ENCODE measurements at regions not wholly inside any gene's neighbourhood (a gene's known extent, or its start where the extent isn't known, plus 50 kb on each side); places are given as distances from the start of the nearest gene placed in this dataset.
"Not testable (repeated sequence)": the region's sequence is repeated elsewhere in the genome, so short reads cannot be mapped to it uniquely, and the experiment has no call there.

DNA sequence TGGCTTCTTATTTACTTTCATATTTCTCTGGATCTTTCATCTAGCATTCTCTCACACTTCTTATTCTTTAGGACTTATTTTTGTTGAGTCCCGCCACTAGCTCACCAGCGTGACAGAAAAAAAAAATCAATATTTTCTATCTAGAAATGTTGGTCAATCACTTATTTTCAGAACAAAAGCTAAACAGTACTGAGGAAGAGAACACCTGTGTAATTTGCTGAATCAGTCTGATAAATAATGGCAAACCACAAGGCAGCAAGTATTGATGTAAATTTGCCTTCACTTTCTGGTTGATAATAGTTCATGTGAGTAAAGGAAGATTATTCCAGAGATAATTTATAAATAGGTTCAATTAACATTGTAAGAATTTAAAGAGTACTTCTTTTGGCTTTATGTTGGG, 179.2 kb downstream of the BCHE start:
- Histone ChIP-seq H3K27ac (ENCODE audit: low read depth in 1 of 2, low read length in 1 of 2) (no peak overlapping the region), H3K4me3 (ENCODE audit: low read length in 2 of 2) (no peak overlapping the region), H3K36me3 (ENCODE audit: control insufficient read depth in 2 of 2, insufficient read depth in 2 of 2, low read length in 1 of 2) (no peaks in the 10 kb centered on the region), H3K9me3 (ENCODE audit: control insufficient read depth in 2 of 2, insufficient read depth in 1 of 2, low read length in 1 of 2) (peaks cover 1 to 14% of the 10 kb centered on the region in 2 donors), H3K27me3 (ENCODE audit: control insufficient read depth in 2 of 2, insufficient read depth in 1 of 2, low read length in 1 of 2) (no peaks in the 10 kb centered on the region), H3K4me1 (ENCODE audit: control insufficient read depth in 2 of 2, insufficient read depth in 2 of 2, low read length in 2 of 2) (no peaks in the 10 kb centered on the region)
- no peak for DNase-seq (ENCODE audit: low read depth in 6 of 9, low spot score in 9 of 9)
- 94% methylated on average over 2 of the region's 2 CpGs for WGBS

GRCh38 chr3:165653130-165653778, 184.0 kb downstream of the BCHE start:
- Histone ChIP-seq H3K27ac (ENCODE audit: low read depth in 1 of 2, low read length in 1 of 2) (no peak overlapping the region), H3K4me3 (ENCODE audit: low read length in 2 of 2) (no peak overlapping the region), H3K9me3 (ENCODE audit: control insufficient read depth in 2 of 2, insufficient read depth in 1 of 2, low read length in 1 of 2) (peaks cover 1 to 9% of the 10 kb centered on the region in 2 donors), H3K27me3 (ENCODE audit: control insufficient read depth in 2 of 2, insufficient read depth in 1 of 2, low read length in 1 of 2) (no peaks in the 10 kb centered on the region), H3K36me3 (ENCODE audit: control insufficient read depth in 2 of 2, insufficient read depth in 2 of 2, low read length in 1 of 2) (no peaks in the 10 kb centered on the region), H3K4me1 (ENCODE audit: control insufficient read depth in 2 of 2, insufficient read depth in 2 of 2, low read length in 2 of 2) (no peaks in the 10 kb centered on the region)
- DNase-seq (ENCODE audit: low read depth in 6 of 9, low spot score in 9 of 9) = no peak
- WGBS = 59% methylated on average over 1 of the region's 1 CpG

GRCh38 chr3:165649282-165649681, 187.9 kb downstream of the BCHE start:
- not testable (repeated sequence) for H3K9me3 ChIP-seq (ENCODE audit: control insufficient read depth in 2 of 2, insufficient read depth in 1 of 2, low read length in 1 of 2); H3K27me3 ChIP-seq (ENCODE audit: control insufficient read depth in 2 of 2, insufficient read depth in 1 of 2, low read length in 1 of 2); H3K4me3 ChIP-seq (ENCODE audit: low read length in 2 of 2); DNase-seq (ENCODE audit: low read depth in 6 of 9, low spot score in 9 of 9); H3K36me3 ChIP-seq (ENCODE audit: control insufficient read depth in 2 of 2, insufficient read depth in 2 of 2, low read length in 1 of 2); H3K27ac ChIP-seq (ENCODE audit: low read depth in 1 of 2, low read length in 1 of 2); H3K4me1 ChIP-seq (ENCODE audit: control insufficient read depth in 2 of 2, insufficient read depth in 2 of 2, low read length in 2 of 2)
- 95% methylated on average over 30 of the region's 30 CpGs for WGBS

DNA sequence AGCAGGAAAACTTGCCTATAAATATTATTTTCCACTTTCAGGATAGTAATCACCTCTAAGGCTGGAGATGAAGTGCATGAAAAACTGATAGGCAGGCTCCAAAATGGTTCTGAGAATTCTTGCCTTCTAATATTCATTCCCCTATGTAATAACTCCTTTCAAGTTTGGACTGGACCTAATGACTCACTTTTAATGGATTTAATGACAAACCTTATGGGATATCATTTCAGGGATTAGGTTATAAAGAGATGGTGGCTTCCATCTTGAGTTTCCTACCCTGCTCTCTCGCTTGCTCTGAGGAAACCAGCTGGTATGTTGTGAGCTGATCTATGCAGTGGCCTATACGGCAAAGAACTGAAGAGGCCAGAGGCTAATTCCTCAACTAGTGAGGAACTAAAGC, 192.0 kb downstream of the BCHE start:
- H3K27me3 ChIP-seq (ENCODE audit: control insufficient read depth in 2 of 2, insufficient read depth in 1 of 2, low read length in 1 of 2) = no peaks in the 10 kb centered on the region
- H3K9me3 ChIP-seq (ENCODE audit: control insufficient read depth in 2 of 2, insufficient read depth in 1 of 2, low read length in 1 of 2) = no peaks in the 10 kb centered on the region
- H3K4me1 ChIP-seq (ENCODE audit: control insufficient read depth in 2 of 2, insufficient read depth in 2 of 2, low read length in 2 of 2) = no peaks in the 10 kb centered on the region
- H3K36me3 ChIP-seq (ENCODE audit: control insufficient read depth in 2 of 2, insufficient read depth in 2 of 2, low read length in 1 of 2) = no peaks in the 10 kb centered on the region
- no peak for DNase-seq (ENCODE audit: low read depth in 6 of 9, low spot score in 9 of 9)
- H3K4me3 ChIP-seq (ENCODE audit: low read length in 2 of 2) = no peak overlapping the region
- WGBS = 92% methylated on average over 2 of the region's 2 CpGs
- no peak overlapping the region for H3K27ac ChIP-seq (ENCODE audit: low read depth in 1 of 2, low read length in 1 of 2)

DNA sequence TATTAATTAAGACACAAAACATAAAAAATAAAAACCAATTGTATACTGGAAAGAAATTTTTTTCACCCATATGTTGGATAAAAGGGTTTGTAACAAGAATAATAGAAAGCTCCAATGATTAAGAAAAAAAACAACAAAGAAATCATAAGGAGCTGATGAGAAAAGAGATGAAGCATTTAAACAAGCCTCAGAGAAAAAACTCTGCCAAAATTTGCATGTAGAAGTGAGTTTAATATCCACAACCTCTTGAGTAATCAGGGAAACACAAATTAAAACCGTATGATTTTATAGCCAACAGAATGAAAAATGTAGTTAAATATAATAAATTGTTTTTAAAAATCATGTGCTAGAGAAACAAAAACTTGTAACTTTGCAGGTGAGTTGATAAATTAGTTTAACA, 192.9 kb downstream of the BCHE start:
- Histone ChIP-seq H3K4me1 (ENCODE audit: control insufficient read depth in 2 of 2, insufficient read depth in 2 of 2, low read length in 2 of 2) (no peaks in the 10 kb centered on the region), H3K27me3 (ENCODE audit: control insufficient read depth in 2 of 2, insufficient read depth in 1 of 2, low read length in 1 of 2) (no peaks in the 10 kb centered on the region), H3K4me3 (ENCODE audit: low read length in 2 of 2) (no peak overlapping the region), H3K9me3 (ENCODE audit: control insufficient read depth in 2 of 2, insufficient read depth in 1 of 2, low read length in 1 of 2) (no peaks in the 10 kb centered on the region), H3K36me3 (ENCODE audit: control insufficient read depth in 2 of 2, insufficient read depth in 2 of 2, low read length in 1 of 2) (no peaks in the 10 kb centered on the region), H3K27ac (ENCODE audit: low read depth in 1 of 2, low read length in 1 of 2) (no peak overlapping the region)
- DNase-seq (ENCODE audit: low read depth in 6 of 9, low spot score in 9 of 9) = no peak
- WGBS = 88% methylated on average over 1 of the region's 1 CpG

DNA sequence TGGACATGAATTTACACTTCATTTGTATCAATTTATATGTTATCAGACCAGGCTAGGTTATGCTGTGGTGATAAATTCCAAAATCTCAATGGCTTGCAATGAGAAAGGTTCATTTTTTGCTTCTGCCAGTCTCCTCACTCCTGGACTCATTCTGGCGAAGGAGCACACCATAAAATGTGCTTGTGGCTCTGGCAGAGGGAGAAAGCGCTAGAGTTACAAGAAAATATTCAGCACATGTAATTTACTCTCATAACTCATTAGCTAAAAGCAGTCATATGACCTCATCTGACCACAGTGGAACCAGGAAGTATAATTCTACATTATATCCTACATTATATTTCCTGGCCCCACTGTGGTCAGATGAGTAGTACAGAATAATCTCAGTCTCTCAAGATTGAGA, 193.8 kb downstream of the BCHE start:
- H3K9me3 ChIP-seq (ENCODE audit: control insufficient read depth in 2 of 2, insufficient read depth in 1 of 2, low read length in 1 of 2) = no peaks in the 10 kb centered on the region
- no peak for DNase-seq (ENCODE audit: low read depth in 6 of 9, low spot score in 9 of 9)
- no peaks in the 10 kb centered on the region for H3K27me3 ChIP-seq (ENCODE audit: control insufficient read depth in 2 of 2, insufficient read depth in 1 of 2, low read length in 1 of 2)
- 81% methylated on average over 2 of the region's 2 CpGs for WGBS
- H3K4me1 ChIP-seq (ENCODE audit: control insufficient read depth in 2 of 2, insufficient read depth in 2 of 2, low read length in 2 of 2) = no peaks in the 10 kb centered on the region
- H3K27ac ChIP-seq (ENCODE audit: low read depth in 1 of 2, low read length in 1 of 2) = peak overlapping the region in 1 of 2 donors; percentile 59
- H3K36me3 ChIP-seq (ENCODE audit: control insufficient read depth in 2 of 2, insufficient read depth in 2 of 2, low read length in 1 of 2) = no peaks in the 10 kb centered on the region
- H3K4me3 ChIP-seq (ENCODE audit: low read length in 2 of 2) = no peak overlapping the region

DNA sequence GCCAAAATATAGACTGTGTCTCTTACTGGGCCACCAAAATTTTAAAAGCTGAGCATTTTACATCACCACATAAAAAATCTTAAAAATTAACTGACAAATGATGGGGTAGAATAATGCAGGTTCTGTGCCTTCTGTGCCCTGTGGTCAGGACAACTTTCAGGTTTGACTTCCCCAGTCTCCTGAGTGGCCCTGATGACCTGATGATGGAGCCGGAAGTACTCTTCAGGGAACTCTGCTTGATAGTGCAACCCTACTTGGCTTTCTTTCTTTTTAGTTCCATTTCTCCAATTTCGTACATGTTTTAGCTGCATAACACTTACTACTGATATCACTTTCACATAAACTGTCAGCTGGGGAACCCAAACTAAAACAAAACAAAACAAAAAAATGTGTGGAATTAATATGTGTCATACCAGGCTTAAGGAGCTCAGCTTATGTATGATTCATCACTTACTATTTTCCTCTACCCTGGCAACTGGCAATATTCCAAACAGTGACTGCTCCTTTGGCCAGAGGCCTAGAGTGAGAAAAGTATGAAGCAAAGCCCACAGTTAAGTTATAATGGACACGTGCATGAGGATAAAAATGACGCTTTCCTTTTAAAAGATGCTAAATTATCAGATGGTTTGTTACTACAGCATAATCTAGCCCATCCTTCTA, 194.3 kb downstream of the BCHE start:
- H3K9me3 ChIP-seq (ENCODE audit: control insufficient read depth in 2 of 2, insufficient read depth in 1 of 2, low read length in 1 of 2) = no peaks in the 10 kb centered on the region
- H3K36me3 ChIP-seq (ENCODE audit: control insufficient read depth in 2 of 2, insufficient read depth in 2 of 2, low read length in 1 of 2) = no peaks in the 10 kb centered on the region
- no peaks in the 10 kb centered on the region for H3K4me1 ChIP-seq (ENCODE audit: control insufficient read depth in 2 of 2, insufficient read depth in 2 of 2, low read length in 2 of 2)
- DNase-seq (ENCODE audit: low read depth in 6 of 9, low spot score in 9 of 9) = peak in 3 of 9 donors; percentile 2 to 23 (median 6)
- 83% methylated on average over 4 of the region's 4 CpGs for WGBS
- H3K4me3 ChIP-seq (ENCODE audit: low read length in 2 of 2) = no peak overlapping the region
- no peaks in the 10 kb centered on the region for H3K27me3 ChIP-seq (ENCODE audit: control insufficient read depth in 2 of 2, insufficient read depth in 1 of 2, low read length in 1 of 2)
- peak overlapping the region in 1 of 2 donors; percentile 59 for H3K27ac ChIP-seq (ENCODE audit: low read depth in 1 of 2, low read length in 1 of 2)

- H3K4me3 ChIP-seq (ENCODE audit: low read length in 2 of 2) = no peak overlapping the region
- 69% methylated on average over 5 of the region's 5 CpGs for WGBS
- no peaks in the 10 kb centered on the region for H3K27me3 ChIP-seq (ENCODE audit: control insufficient read depth in 2 of 2, insufficient read depth in 1 of 2, low read length in 1 of 2)
- DNase-seq (ENCODE audit: low read depth in 6 of 9, low spot score in 9 of 9) = no peak
- no peaks in the 10 kb centered on the region for H3K4me1 ChIP-seq (ENCODE audit: control insufficient read depth in 2 of 2, insufficient read depth in 2 of 2, low read length in 2 of 2)
- no peaks in the 10 kb centered on the region for H3K36me3 ChIP-seq (ENCODE audit: control insufficient read depth in 2 of 2, insufficient read depth in 2 of 2, low read length in 1 of 2)
- no peak overlapping the region for H3K27ac ChIP-seq (ENCODE audit: low read depth in 1 of 2, low read length in 1 of 2)
- H3K9me3 ChIP-seq (ENCODE audit: control insufficient read depth in 2 of 2, insufficient read depth in 1 of 2, low read length in 1 of 2) = no peaks in the 10 kb centered on the region
Observed at GRCh38 chr3:165641569-165642310, 195.5 kb downstream of the BCHE start.

DNA sequence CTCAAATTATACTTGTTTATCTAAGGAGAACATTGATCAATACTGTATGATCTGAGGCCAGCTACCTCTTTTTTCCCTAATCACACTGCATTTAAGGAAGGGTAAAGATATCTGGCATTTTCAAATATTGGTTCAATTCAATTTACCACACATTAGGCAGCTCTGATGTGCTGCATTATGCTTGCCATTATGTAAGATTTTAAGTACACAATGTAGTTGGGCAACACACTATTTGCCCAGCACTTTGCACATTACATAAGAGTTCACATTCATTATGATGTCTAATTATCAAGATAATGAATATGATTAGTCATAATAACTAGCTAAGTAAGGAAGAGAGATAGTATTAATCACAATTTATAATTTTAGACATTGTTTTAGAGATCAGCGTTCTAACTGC, 196.3 kb downstream of the BCHE start:
- Histone ChIP-seq H3K9me3 (ENCODE audit: control insufficient read depth in 2 of 2, insufficient read depth in 1 of 2, low read length in 1 of 2) (no peaks in the 10 kb centered on the region), H3K27ac (ENCODE audit: low read depth in 1 of 2, low read length in 1 of 2) (no peak overlapping the region), H3K4me1 (ENCODE audit: control insufficient read depth in 2 of 2, insufficient read depth in 2 of 2, low read length in 2 of 2) (no peaks in the 10 kb centered on the region), H3K36me3 (ENCODE audit: control insufficient read depth in 2 of 2, insufficient read depth in 2 of 2, low read length in 1 of 2) (no peaks in the 10 kb centered on the region), H3K4me3 (ENCODE audit: low read length in 2 of 2) (no peak overlapping the region), H3K27me3 (ENCODE audit: control insufficient read depth in 2 of 2, insufficient read depth in 1 of 2, low read length in 1 of 2) (no peaks in the 10 kb centered on the region)
- WGBS = 96% methylated on average over 1 of the region's 1 CpG
- no peak for DNase-seq (ENCODE audit: low read depth in 6 of 9, low spot score in 9 of 9)
